GM18951 (cell line): ENCODE measurements at regions not wholly inside any gene's neighbourhood (a gene's known extent, or its start where the extent isn't known, plus 50 kb on each side); places are given as distances from the start of the nearest gene placed in this dataset.

Source experiments
- POLR2A ChIP-seq: IDR thresholded peaks from 4 replicates; pipeline ENCODE4 v1.6.1; 2011; ENCODE audit warnings: mild to moderate bottlenecking; ENCODE audit not compliant: insufficient read length, insufficient read depth; ENCODE audit errors: extremely low read depth
- in situ Hi-C: fragments of 300-500 bp; cut with MboI; formaldehyde crosslinking; loops from one replicate; pipeline ENCODE4 v1.12.0; 2022; ENCODE audit warnings: low sequenced_read_pairs, mixed read lengths, inconsistent platforms; ENCODE audit not compliant: unreplicated experiment

DNA sequence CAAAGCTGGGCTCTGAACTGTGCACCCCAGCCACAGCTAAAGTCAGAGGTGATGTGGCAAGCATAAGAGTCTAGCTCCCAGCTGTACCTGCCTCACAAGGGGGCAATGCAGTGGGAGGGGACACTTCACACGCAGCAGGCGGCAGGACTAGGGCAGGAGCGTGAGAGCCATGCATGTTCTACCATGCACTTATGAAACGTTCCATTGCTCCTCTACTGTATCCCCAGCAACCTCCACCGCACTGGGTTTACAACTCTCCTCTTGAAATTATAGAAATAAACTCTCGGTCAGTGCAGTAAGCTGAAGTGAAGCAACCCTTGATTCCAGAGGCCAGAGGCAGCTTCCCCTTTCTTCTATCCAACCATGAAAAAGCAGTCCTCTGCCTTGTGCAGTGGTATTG is 298.6 kb upstream of the STT3B start:
- in situ Hi-C loops = no loop called here
- no peak for TF ChIP-seq POLR2A

DNA sequence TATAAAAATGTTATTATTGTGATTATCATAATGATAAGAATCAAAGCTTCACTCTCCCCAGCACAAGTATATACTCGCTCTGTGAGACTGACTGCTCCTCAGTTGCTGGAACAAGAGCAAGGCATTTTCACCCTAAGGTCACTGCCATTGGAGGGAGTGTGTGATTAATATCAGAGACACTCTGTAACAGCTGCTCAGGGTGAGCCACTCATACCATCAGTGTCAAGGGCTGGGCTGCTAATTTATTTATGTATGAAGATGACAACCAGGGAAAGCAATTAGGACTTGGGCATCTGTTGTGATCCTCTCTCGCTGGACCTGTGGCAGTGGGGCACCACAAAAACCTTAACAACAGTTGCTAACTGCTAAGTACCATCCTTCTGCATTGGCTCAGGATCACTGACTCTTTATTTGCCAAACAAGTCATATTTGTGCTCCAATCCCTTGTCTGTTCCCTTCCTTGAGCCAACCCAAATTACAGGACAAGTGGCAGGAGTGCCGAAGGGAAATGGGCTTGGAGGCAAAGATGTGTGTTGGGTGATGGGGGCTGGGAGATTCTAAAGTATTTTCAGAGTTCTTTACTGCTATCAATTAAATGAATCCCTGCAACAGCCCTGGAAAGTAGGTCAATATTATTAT is 297.5 kb upstream of the STT3B start:
- in situ Hi-C loops = no loop called here
- TF ChIP-seq POLR2A = no peak

DNA sequence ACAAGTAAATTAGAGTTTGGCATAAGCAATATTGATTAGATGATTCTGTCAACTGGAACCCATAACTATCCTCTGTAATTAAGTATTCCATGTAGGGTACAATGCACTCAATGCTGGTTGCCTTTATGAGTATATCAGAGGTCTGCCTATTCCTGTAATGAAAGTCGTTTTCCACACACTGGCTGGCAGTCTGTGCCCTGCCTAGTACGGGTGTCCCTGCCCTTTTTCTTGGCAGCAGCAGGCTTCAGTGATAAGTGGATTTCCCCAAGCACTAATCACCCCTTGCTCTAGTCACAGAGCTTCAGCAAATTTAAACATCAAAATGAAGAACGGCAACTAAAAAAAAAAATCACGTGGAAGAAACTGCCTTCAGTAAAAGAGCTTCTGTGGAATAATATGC is 294.8 kb upstream of the STT3B start:
- in situ Hi-C loops = no loop called here
- TF ChIP-seq POLR2A = no peak

DNA sequence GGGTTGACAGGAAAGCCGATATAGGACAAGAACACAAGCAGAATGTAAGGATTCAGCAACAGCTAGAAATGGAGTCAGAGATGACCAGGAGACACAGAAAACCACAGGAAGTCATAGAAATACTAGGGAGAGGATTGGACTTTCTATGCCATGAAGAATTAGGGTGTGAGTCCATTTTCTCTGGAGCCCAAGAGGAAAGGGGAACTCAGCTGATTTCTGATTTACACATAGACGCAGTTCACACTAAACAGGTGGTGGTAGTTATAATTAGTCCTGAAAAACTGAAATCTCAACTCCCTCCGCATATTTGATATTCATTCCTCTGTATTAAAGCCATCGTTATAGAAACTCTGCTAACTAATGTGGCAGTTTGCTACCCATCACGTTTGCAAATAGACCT is 292.7 kb upstream of the STT3B start:
- no peak for TF ChIP-seq POLR2A
- in situ Hi-C loops = no loop called here

DNA sequence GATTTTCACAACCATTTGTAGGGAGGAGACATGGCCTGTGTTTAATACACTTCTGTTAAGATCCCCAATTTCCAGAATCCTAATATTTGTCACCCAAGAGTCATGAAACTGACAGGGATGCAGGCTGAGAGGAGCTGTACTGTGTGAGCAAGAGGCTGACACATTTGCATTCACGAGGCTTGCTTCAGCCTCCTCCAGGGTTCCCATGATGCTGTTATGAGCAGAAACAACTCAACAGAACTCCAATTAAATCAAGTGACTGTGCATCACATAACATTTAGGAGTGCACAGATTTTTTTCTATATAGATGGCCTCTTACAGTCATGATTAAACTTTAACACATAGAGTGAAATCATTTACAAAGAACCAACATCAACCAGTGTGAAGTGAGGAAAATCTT is 292.3 kb upstream of the STT3B start:
- in situ Hi-C loops = no loop called here
- no peak for TF ChIP-seq POLR2A

DNA sequence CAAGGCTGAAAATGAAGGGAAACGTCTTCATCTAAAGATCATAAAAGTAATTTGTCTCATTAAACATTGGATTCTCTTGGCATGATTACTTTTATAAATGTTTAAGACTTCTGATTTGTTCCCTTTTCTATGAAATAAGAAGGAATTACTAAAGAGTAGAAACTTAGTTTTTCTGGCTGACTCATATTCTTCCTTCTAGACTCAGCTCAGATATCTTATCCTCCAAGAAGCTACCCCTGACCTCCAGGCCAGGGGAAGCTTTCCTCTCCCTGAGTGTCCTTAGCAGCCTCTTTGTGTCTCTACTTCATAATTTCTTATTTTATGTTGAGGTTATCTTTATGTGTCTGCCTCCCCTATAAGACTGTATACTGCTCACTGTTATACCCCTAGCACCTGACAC is 291.9 kb upstream of the STT3B start:
- no peak for TF ChIP-seq POLR2A
- in situ Hi-C loops = no loop called here

DNA sequence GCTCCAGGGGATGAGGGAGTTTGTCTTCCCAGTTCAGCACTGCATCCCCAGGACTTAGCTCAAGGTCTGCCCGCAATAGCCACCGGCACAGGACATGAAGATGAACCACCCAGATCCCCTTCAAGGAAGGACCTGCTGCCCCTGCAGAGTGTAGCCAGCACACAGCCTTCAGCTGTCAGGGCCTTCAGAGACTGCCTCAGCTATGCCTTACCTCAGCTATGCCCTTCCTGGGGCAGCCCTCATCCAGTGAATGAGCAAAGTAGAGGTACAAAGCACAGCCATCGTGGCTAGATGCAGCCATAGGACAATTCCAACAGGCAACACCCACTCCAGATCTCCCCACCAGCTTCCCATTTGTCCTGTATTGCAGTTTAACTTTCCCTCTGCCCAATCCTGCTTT is 291.2 kb upstream of the STT3B start:
- in situ Hi-C loops = no loop called here
- TF ChIP-seq POLR2A = no peak

DNA sequence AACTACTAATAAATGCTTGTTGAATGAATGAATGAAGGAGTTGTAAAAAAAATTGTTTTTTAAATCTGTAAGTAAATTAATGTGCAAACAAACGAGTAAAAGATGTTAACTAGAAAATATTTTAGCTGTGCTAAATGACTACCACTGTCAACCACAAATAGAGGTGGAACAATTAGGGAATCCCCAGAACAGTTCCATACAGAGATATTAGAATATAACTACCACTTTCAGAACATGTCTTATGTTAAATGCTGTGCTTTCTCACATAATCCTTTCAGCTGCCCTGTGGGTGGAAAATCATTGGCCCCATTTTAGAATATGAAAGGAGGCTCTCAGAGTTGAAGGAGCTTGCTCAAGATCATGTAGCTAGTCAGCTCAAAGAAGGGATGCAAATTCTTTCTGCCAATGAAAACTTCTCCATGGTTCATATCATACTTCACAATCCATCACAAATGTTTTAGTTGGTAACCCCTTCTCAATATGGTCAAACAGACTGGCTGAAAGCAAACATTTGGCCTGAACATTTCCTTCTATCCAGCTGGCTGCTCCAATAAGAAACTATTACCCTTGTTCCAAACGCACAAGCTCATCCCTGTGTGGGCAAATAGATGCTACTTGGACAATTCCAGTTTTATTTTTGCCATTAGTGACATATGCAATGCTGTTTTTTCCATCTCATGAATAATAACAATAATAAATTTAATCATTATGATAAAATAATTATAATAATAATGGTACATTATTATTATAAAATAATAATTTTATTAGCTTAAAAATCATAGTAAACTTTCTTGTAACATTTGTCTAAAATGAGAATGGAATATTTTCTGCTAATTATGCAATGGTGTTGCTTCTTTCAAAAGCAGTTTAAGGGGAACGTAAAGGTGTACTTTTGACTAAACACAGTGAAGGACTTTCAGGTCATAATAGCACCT is 290.4 kb upstream of the STT3B start:
- in situ Hi-C loops = no loop called here

DNA sequence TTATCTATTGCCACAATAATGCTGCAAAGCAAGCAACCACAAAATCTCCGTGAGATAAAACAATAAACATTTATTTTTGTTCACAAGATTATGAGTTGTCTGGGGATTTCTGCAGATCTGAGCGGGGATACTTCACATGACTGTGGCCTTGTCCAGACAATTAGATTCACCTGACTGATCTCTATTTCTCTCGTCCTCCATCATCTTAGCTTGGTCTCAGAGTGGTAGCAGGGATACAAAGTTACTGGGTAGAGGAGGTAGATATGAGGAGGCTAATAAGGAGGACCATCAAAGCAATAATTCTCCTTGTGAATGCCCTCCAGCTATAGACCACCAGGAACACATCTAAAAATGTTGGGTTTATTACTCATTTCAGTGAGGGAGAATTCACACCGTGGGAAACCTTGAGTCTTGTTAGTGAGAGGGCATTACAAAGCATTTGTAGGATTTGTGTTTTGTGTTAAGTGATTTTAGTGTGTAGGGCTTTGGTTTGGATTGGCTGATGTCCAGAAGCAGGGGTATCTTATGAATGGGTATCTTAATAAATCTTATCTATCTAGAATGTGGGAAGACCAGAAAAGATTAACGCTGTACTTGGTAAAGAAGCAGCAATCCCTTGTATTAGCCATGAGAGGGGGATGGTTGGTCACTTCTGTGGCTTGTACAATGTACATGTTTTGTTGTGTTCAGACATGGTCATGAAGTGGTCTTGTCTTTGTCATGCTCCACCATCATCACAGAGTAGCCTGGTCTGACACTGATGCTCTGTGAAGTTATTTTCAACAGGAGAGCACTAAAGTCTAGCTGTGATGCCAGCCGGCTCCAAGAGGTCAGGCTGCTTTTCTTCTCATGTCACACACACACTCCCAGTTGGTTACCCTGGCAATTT is 287.6 kb upstream of the STT3B start:
- TF ChIP-seq POLR2A = no peak
- in situ Hi-C loops = no loop called here

More for the DNA sequence above, 290.4 kb upstream of the STT3B start:
- no peak for TF ChIP-seq POLR2A

DNA sequence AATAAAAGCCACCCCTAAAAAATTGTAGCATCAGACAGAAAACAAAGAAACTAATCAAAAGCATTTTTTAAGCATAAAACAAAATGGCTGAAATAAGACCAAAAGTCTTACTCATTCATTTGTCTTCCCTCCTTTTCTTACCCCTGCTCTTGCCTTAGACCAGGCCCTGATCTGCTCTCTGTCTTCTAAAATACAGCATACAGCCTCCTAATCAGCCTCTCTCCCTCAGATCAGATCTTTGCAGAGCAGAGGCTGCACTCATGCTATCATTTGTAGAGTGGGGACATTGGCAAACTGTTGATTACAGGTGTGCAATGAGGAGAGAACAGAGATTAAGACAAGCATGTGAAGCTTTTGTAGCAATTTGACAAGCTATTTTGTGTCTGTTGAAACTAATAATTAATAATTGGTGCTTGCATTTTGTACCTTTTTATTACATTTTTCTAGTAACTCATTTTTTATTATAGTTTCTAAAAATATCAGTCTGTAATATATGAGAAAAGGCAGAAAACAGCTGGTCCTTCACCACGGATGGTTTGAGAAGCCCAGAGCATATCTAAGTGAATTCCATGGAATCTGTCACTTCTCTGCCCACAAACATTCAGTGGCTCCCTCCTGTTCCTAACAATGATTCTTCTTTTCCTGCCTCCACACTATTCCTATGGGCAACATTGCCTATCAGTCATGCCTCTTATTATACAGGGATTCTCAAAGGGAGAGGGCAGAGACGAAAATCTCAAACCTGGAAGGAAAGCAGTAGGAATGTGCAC is 286.2 kb upstream of the STT3B start:
- in situ Hi-C loops = no loop called here
- TF ChIP-seq POLR2A = no peak

DNA sequence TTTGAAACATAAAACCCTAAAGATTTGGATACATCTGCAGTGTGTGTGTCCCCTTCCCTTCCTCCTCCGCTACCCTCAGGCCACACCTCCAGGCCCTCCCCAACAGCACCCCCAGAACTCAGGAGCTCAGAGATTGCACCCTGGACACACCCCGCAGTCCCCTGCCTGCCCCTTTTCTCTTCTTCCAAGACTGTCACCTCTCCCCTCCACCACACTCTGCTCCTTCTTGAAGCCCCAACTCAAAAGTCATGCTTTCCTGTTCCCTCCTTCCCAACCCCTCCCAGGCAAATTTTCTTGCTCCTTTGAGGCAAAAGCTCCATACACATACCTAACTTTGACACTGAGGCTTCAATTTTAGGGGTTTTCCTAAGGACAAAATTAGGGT is 285.7 kb upstream of the STT3B start:
- no peak for TF ChIP-seq POLR2A
- in situ Hi-C loops = no loop called here

DNA sequence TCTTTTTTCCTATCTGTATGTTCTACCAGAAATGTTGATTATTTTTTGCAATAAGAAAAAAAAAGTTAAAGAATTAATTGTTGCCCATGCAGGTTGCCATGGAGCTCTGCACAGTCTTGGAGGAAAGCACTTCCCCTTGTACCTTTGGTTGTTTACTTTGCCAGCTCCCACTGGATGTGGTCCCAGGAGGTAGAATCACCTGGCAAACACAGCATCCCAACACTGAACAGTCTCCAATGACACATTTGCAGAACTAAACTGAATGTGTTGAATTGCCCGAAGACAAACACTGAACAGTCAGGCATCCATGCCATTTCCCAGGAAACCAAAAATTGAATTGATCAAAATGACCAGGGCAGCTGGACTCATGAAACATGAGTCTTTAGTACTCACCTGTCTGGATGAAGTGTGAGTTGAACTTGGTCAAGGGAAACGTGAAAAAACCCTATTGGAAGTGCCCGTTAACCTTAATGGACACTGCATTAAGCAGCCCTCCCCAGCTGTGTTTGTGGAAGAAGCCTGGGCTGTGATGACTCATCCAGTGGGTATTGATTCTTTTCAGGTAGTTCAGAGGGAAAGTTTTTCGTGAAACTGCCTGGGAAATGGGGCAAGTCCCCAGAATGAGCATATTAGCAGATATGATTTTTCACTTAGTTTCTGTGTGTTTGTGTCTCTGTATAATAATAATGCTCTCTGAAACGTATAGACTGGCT is 284.7 kb upstream of the STT3B start:
- no peak for TF ChIP-seq POLR2A

More for the DNA sequence above, 284.7 kb upstream of the STT3B start:
- in situ Hi-C loops = no loop called here
